ENCODE measurements at regions not wholly inside any gene's neighbourhood (a gene's known extent, or its start where the extent isn't known, plus 50 kb on each side); places are given as distances from the start of the nearest gene placed in this dataset.

GRCh38 chr6:164035900-164036485, 621.5 kb downstream of the QKI start:
- TF ChIP-seq CTCF (IDR thresholded peaks at IDR 0.05), result no peak
- peak; percentile 46 for TF ChIP-seq POLR2AphosphoS5 (IDR thresholded peaks at IDR 0.05)
- no peak for TF ChIP-seq POLR2A (IDR thresholded peaks at IDR 0.05)
